Transverse colon (tissue), 4 donors: ENCODE measurements at regions not wholly inside any gene's neighbourhood (a gene's known extent, or its start where the extent isn't known, plus 50 kb on each side); places are given as distances from the start of the nearest gene placed in this dataset.

Experiments
- CTCF ChIP-seq, 5 experiments: fragments of 200-600 bp in 3 of 5; fragments of 450-650 bp in 2 of 5; sonication (generic) in 3 of 5; IDR thresholded peaks; 1 replicate in 2 of 5; 2 replicates in 3 of 5; pipeline ENCODE4 v1.5.1; 2016 to 2017; ENCODE audit warnings: antibody characterized with exemption in 5 of 5, inconsistent platforms in 3 of 5, mild to moderate bottlenecking in 2 of 5, moderate library complexity in 1 of 5
- EP300 ChIP-seq: sonication (generic); formaldehyde crosslinking; IDR thresholded peaks from one replicate; pipeline ENCODE4 v1.6.1; 2017; ENCODE audit warnings: antibody characterized with exemption, low read depth
- POLR2A ChIP-seq: fragments of 450-650 bp; IDR thresholded peaks from one replicate; pipeline ENCODE4 v1.6.1; 2016; ENCODE audit warnings: antibody characterized with exemption, mild to moderate bottlenecking, moderate library complexity
- POLR2AphosphoS5 ChIP-seq, 3 donors: sonication (generic); formaldehyde crosslinking; IDR thresholded peaks; one replicate each; pipeline ENCODE4 v1.6.1; 2016; ENCODE audit warnings: antibody characterized with exemption in 3 of 3

GRCh38 chr4:3852309-3852708, 86.1 kb downstream of the ADRA2C start:
- TF ChIP-seq CTCF (IDR thresholded peaks at IDR 0.05) (no peak), POLR2AphosphoS5 (IDR thresholded peaks at IDR 0.05) (no peak), POLR2A (no peak), EP300 (no peak)
